ENCODE measurements at regions not wholly inside any gene's neighbourhood (a gene's known extent, or its start where the extent isn't known, plus 50 kb on each side); places are given as distances from the start of the nearest gene placed in this dataset.

DNA sequence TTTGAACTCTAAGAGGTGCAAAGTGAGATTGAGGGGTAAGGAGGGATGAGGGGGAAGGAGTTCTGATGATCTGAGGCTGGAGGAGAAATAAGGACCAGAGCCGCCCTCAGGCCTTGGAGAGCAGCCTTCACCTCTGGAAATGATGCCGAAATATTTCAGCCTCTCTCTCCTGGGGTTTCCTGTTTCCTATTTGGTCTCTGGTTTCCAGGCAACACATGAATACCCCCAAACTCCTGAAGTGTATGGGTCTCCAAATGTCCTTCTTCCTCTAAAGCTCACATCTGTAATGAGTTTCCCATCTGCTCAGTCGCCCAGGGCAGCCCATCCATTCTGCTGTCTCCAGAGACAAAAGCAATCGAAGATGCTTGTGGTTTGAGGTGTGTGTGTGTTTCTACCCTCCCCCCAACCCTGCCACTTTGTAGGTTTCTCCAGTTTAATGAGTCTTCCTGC lies 52.0 kb upstream of the FAM20B start:
- peak; percentile 87 for DNase-seq
